ENCODE measurements at regions not wholly inside any gene's neighbourhood (a gene's known extent, or its start where the extent isn't known, plus 50 kb on each side); places are given as distances from the start of the nearest gene placed in this dataset.

DNA sequence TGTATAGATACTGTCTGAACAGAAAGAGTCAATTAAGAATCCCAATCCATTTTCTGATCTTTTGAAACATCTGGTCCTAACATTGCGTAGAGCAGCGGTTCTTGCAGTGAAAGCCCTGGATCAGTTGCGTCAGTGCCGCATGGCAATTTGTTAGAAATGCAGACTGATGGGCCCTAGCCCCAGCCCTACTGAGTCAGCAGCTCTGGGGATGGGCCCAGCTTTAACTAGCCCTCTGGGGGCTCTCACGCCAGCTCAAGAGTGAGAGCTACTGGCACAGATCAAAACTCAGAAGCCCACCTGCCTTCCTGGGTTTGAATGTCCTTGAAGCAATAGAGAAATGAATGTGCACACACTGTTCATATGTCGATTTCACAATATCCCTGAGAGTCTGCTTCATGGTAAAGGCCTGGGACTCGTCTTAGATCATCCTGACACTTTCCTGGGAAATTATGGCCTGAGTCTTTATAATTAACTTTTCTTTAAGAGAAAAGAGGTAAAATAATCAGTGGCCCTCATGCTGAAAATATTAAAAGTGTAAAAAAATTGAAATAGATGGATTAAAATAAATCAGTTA lies 206.8 kb upstream of the TMTC4 start:
- H3K4me3 ChIP-seq (ENCODE audit: low read depth, low read length): no peak overlapping the region
- TF ChIP-seq, protein P1, sequence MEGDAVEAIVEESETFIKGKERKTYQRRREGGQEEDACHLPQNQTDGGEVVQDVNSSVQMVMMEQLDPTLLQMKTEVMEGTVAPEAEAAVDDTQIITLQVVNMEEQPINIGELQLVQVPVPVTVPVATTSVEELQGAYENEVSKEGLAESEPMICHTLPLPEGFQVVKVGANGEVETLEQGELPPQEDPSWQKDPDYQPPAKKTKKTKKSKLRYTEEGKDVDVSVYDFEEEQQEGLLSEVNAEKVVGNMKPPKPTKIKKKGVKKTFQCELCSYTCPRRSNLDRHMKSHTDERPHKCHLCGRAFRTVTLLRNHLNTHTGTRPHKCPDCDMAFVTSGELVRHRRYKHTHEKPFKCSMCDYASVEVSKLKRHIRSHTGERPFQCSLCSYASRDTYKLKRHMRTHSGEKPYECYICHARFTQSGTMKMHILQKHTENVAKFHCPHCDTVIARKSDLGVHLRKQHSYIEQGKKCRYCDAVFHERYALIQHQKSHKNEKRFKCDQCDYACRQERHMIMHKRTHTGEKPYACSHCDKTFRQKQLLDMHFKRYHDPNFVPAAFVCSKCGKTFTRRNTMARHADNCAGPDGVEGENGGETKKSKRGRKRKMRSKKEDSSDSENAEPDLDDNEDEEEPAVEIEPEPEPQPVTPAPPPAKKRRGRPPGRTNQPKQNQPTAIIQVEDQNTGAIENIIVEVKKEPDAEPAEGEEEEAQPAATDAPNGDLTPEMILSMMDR (IDR thresholded peaks at IDR 0.05; ENCODE audit: low read depth, low read length): no peak

DNA sequence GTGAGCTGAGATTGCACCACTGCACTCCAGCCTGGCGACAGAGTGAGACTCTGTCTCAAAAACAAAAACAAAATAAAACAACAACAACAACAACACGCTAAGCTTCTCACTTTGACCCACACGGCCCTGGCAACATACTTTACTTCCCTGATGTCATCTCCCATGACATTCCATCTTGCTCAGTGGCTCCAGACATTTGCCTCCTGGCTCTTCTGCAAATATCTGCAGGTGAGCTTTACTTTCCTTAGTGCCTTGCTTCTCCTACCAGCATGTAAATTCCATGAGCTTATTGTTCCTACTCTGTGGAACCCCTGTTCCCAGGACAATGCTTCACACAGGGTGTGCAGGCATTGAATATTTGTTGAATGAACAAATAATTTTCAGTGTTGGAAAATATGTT lies 205.6 kb upstream of the TMTC4 start:
- no peak overlapping the region for H3K4me3 ChIP-seq (ENCODE audit: low read depth, low read length)
- TF ChIP-seq, protein P1 (IDR thresholded peaks at IDR 0.05; ENCODE audit: low read depth, low read length): no peak

DNA sequence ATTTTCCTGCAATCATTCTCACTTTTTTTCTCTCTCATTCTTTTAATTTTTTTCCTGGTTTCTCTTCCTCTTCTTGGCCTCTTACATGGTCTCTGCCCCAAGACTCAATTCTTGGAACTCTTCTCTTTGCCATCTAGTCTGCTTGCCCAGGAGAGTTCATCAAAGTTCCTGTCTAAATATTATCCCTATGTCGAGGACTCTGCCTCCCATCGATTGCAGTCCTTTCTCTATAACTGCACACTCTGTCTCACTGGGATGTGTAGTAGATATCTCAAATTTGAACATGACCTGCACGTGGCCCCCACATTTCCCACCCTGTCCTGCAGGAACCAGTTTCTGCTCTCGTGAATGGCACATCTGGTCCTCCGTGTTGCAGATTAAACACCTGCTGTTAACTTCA lies 204.7 kb upstream of the TMTC4 start:
- H3K4me3 ChIP-seq (ENCODE audit: low read depth, low read length): no peak overlapping the region
- TF ChIP-seq, protein P1 (IDR thresholded peaks at IDR 0.05; ENCODE audit: low read depth, low read length): no peak

DNA sequence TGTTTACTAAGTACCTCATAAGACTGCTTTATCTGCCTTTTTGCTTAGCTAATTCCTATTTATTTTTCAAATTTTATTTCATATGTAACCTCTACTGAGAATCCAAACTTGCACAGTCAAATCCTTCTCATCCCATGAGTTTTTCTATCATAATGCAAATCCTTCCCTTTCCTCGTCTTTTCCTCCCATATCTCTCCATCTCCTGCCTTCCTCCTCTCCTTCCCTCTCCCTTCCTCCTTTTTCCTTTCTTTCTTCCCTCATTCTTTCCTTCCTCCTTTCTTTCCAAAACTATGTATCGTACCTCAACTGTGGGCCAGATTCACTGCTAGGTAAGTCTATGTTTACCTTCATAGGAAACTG lies 201.4 kb upstream of the TMTC4 start:
- TF ChIP-seq, protein P1 (IDR thresholded peaks at IDR 0.05; ENCODE audit: low read depth, low read length): no peak
- H3K4me3 ChIP-seq (ENCODE audit: low read depth, low read length): no peak overlapping the region

DNA sequence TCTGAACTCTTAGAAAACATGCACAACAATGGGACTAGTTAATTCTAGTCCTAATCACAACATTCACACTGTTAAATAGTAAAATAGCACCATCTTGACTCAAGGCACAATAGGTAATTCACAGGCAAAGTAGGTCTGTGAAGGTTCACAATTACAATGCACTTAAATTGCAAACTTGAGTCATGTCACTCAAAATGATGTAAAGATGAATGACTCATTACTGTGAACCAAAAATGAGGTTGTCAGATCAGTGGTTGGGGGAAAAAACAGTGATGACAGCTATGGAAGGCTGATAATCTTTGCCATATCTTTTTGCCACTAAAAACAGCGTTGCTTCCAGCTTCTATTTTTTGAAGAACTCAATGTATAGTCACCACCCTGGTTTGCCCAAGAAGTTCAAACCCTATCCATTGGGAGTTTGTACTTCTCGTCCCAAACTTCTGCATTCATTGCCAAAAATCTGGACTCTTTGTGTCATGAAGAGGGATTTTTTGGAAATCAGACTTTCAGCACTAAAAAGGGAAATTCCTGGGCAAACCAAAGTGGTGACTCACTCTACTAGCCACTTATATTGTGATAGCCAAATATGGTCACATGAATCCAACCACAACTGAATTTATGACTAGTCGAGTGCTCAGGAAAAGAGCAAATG lies 200.9 kb upstream of the TMTC4 start:
- TF ChIP-seq, protein P1 (IDR thresholded peaks at IDR 0.05; ENCODE audit: low read depth, low read length): no peak

DNA sequence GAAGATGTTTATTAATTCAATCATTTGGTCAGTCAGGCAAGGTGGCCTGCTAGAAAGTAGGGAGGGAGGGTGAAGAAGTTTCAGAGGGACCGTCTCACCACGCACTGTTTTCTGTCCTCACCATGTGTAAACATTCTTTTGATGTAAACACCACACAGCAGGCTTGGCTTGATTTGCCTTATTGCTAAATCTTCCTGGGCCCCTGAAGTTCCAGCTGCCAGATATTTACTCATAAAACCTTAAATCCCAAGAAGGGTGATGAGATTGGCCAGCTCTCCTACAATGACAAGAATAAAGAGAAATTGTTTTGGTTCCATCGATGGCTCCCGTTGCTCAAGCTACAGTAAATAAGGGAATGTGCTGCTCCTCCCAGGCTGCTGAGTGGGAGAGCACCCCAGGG lies 198.2 kb upstream of the TMTC4 start:
- TF ChIP-seq, protein P1 (IDR thresholded peaks at IDR 0.05; ENCODE audit: low read depth, low read length): no peak
- H3K4me3 ChIP-seq (ENCODE audit: low read depth, low read length): no peak overlapping the region

More for the DNA sequence above, 200.9 kb upstream of the TMTC4 start:
- no peak overlapping the region for H3K4me3 ChIP-seq (ENCODE audit: low read depth, low read length)

DNA sequence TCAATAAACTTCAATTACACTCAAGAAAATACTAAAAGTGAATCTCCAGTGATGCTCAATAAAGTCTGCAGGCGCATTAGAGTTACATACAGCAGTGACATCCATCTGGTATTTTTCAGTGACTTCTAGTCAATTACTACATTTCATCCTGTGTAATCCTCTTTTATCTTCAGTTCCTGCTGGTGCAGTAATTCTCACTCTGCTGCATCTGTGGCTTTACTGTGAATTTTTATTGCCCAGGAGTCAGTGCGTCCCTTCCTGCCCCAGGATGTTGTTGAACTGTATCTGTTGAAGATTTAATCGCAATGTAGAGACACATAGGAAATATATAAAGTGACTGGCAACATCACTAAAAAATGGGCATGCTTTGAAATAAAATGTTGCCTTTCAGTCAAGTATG lies 196.3 kb upstream of the TMTC4 start:
- TF ChIP-seq, protein P1 (IDR thresholded peaks at IDR 0.05; ENCODE audit: low read depth, low read length): no peak
- no peak overlapping the region for H3K4me3 ChIP-seq (ENCODE audit: low read depth, low read length)
